HEK293T (cell line): ENCODE measurements at regions not wholly inside any gene's neighbourhood (a gene's known extent, or its start where the extent isn't known, plus 50 kb on each side); places are given as distances from the start of the nearest gene placed in this dataset.

Source experiments
- ARNT ChIP-seq: fragments of 450-650 bp; IDR thresholded peaks from 2 replicates; pipeline ENCODE4 v1.6.1; 2017; ENCODE audit warnings: mild to moderate bottlenecking
- BHLHE40 ChIP-seq: fragments of 450-650 bp; IDR thresholded peaks from 2 replicates; pipeline ENCODE4 v1.6.1; 2016; ENCODE audit warnings: mild to moderate bottlenecking, moderate library complexity, borderline replicate concordance
- ELF4 ChIP-seq: fragments of 450-650 bp; IDR thresholded peaks from 2 replicates; pipeline ENCODE4 v1.6.1; 2017; ENCODE audit warnings: antibody characterized with exemption
- FOXA1 ChIP-seq: fragments of 450-650 bp; IDR thresholded peaks from 2 replicates; pipeline ENCODE4 v1.6.1; 2016; ENCODE audit warnings: mild to moderate bottlenecking
- FOXM1 ChIP-seq: fragments of 450-650 bp; IDR thresholded peaks from 2 replicates; pipeline ENCODE4 v1.6.1; 2017; ENCODE audit warnings: mild to moderate bottlenecking, borderline replicate concordance
- NFRKB ChIP-seq: fragments of 450-650 bp; IDR thresholded peaks from 2 replicates; pipeline ENCODE4 v1.6.1; 2016; ENCODE audit warnings: mild to moderate bottlenecking, moderate library complexity
- ZNF384 ChIP-seq: fragments of 450-650 bp; IDR thresholded peaks from 2 replicates; pipeline ENCODE4 v1.6.1; 2016

DNA sequence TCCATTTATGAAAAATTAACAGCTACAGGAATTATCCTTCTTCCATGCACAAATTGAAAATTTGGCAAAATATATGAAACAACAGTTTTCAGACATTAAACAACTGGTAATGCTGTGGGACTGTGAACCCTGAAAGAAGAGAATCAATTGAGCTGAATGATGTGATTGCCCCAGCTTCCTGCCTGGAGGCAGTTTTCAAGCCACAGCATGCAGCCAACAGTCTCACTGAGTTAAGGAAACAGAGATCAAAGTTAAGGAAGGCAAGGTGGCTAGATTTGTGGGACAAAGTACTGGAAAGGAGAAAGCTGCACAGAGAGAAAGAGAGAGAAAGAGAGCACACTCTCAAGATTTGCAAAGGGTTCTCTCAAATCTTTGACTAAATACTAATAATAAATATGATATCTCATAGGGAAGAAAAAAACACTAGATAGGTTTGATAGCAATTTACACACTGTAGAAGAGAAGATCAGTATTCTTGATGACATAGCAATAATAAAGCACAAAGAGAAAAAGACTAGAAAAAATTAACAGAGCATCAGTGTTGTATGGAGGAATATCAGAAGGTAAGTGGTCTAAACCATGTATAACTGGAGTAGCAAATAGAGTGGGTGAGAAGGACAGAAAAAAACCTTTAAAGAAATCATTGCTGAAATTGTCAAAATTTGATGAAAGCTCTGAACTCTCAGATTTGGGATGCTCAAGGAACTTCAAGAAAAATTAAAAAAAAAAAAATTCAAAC, 70.1 kb upstream of the CNKSR3 start:
- TF ChIP-seq FOXA1 (no peak), ZNF384 (no peak), ELF4 (no peak), ARNT (no peak), BHLHE40 (no peak), FOXM1 (no peak), NFRKB (no peak)
